NCI-H345 (cell line): ENCODE measurements at regions not wholly inside any gene's neighbourhood (a gene's known extent, or its start where the extent isn't known, plus 50 kb on each side); places are given as distances from the start of the nearest gene placed in this dataset.
A peak's percentile ranks its signal among the peaks of the same experiment; 100 is the strongest.

Experiments used
- DNase-seq: peaks from one replicate; lab custom pipeline; 2025; lab: John Stamatoyannopoulos, UW

DNA sequence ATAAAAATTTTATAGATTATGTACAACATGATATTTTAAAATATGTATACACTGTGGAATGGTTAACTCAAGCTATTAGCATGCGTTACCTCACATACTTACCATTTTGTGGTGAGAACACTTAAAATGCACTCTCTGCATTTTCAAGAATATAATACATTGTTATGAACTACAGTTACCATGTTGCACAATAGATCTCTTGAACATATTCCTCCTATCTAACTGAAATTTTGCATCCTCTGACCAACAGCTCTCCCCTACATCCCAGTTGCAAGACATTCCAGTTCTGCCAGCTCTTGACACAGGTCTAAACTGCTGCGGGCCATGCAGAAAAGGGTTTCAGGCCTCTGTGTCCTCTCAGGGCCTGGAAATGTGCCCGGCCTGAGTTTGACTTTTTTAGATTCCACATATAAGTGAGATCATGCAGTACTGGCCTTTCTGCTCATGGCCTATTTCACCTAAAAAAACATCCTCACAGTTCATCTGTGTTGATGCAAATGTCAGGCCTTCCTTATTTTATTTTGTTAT, 113.7 kb downstream of the CDCA7 start:
- DNase-seq, result no peak

DNA sequence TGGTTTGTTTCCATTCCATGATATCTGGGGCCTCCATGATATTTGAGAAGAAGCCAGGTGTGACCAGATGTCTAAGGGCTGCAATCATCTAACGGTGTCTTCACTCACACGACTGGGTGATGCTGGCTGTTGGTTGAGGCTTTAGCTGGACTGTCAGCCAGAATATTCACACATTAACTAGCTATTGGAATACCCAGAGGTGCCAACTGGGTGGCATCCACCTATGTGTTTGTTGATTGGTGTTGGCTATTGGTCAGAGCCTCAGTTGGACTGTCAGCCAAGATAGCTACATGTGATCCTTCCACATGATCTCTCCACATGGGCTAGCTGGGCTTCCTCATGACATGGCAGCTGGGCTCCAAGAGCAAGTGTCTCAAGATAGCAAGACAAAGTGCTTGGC, 117.4 kb downstream of the CDCA7 start:
- DNase-seq, result no peak

DNA sequence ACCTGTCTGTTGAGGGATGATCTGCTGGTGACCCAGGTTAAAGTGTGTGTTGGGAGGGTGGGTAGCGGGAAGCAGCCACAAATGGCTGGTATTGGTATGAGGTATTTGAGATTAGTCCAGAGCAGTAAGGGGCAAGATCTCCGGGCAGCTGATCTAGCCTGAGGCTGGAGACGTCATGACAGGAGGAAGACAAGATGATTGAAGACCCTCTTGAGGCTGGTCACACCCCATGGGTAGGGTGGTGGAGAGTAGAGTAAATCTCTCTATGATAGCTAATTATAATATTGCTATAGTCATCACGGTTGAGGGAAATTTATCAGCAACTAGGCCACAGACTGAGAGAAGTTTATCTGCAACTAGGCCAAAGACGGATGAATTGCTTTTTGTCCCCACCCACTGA, 128.5 kb downstream of the CDCA7 start:
- DNase-seq, result no peak

DNA sequence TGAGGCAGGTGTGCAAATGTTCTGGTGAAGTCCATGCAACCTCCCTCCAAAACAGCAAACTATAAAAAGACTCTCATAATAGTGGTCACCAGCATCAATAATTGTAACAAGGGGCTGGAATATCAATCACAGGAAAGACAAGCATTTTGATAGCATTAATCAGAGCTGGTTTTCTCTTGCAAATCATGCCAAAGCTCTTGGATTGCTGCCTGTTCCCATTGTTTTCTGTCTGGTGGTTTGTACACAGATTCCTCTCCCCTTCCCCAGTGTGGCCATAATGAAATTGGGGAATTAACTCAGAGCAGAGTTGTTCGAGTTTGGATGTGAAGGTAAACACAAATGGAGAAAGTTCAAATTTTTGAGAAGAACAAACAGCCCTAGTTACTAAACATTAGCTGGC, 134.2 kb downstream of the CDCA7 start:
- no peak for DNase-seq

DNA sequence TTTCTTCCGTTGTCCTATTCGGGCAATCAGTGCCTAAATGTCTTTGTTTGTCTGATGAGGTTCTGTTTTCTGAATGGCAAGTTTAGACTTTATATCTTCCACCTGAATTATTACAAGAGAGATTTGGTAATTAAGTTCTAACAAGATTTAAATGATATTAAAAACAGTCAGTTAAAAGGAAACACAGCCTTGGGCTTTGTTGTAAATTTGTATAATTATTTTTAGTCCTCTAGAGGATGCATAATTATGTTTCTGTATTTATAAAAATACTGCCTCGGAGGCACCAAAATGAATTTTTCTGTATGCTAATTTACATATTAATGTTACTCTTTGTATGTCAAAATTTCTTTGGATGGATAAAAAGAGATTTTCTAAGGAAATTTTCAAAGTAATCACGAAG, 136.7 kb downstream of the CDCA7 start:
- no peak for DNase-seq

DNA sequence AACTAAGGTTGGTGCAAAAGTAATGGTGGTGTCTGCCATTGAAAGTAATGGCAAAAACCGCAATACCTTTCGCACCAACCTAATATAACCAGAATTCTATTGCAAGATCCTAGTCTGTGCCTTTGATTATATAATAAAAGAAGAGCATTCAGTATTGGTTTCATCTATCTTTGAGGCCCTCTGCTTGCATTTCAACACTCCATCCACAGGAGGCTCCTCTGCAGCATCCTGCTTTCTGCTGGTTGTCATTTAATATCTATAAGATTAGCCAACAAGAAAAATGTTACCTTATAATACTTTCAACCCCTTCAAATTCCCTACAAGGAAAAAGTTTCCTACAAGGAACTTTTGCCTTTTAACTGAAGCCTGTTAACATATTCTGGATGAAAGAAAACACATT, 139.2 kb downstream of the CDCA7 start:
- no peak for DNase-seq

DNA sequence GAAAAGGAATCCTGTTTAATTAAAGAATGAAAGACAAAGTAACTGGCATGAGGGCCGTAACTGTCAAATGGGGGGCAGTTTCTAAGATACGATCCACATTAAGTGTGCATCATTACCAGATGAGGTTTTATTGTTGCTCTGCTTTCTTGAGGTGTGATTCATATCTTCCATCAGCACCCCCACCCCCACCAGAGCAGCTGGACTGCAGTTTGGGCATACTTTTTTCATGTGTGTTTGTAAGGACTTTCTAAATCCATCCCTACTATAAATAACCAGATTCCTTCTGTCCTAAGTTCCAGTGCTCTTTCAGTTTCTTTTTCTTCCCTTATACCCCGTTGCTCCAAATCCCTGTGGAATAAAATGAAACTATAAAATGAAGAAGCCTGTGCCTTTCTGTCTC, 142.1 kb downstream of the CDCA7 start:
- DNase-seq, result no peak

DNA sequence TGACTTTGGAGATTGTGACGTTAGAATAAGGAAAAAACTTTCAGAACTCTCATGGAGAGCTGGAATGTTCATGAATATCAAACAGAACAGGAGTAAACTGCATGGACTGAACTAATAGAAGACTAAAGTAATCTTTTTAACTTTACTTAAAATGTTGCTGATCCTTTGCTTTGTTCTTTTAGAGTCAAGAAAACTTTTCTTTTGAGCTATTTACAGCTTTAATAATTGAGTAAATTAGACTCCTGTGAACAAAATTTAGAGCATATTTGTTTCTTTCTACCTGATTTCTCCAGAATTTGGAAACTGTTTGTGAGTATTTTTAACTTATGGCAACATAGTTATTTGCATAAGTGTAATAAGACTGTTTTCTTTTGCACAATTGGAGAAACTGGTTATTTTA, 146.3 kb downstream of the CDCA7 start:
- DNase-seq, result no peak

DNA sequence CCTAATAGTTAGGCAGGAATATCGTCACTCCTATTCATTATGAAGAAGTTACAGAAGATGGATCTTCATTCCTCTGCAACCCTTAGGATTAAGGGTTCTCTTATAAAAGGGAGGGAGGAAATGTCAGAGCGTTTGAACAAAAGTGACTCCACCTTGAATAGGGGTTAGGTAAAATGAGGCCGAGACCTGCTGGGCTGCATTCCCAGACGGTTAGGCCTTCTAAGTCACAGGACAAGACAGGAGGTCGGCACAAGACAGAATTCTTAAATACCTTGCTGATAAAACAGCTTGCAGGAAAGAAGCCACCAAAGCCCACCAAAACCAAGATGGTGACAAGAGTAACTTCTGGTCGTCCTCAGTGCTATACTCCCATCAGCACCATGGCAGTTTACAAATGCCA, 147.6 kb downstream of the CDCA7 start:
- DNase-seq, result no peak

DNA sequence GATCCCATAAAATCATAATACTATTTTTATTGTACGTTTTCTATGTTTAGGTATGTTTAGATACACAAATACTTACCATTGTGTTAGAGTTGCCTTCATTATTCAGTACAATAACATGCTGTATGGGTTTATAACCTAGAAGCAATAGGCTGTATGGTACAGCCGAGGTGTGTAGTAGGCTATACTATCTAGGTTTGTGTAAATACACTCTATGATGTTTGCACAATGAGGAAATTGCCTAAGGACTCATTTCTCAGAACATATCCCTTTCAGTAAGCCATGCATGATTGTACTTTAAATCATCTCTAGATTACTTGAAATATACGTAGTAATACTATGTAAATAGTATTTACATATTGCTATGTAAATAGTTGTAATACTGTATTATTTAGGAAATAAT, 156.7 kb downstream of the CDCA7 start:
- no peak for DNase-seq

DNA sequence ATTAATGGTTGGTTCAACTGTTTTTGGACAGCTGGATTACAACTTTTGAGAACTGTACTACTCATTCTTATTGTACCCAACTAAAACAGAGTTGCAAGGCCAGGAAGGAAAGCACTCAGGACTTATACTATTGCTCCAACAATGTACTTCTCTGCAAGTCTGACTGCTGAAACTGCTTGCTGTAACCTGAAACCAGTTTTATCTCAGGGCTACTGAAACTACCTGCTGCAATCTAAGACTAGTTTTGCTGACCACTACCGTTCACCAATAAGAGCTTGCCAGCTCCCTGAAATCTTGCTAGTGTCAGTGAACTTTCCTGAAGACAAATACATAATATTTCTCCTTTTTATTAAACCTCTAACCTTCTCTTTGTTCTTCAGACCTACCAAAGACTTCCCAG, 157.3 kb downstream of the CDCA7 start:
- no peak for DNase-seq

DNA sequence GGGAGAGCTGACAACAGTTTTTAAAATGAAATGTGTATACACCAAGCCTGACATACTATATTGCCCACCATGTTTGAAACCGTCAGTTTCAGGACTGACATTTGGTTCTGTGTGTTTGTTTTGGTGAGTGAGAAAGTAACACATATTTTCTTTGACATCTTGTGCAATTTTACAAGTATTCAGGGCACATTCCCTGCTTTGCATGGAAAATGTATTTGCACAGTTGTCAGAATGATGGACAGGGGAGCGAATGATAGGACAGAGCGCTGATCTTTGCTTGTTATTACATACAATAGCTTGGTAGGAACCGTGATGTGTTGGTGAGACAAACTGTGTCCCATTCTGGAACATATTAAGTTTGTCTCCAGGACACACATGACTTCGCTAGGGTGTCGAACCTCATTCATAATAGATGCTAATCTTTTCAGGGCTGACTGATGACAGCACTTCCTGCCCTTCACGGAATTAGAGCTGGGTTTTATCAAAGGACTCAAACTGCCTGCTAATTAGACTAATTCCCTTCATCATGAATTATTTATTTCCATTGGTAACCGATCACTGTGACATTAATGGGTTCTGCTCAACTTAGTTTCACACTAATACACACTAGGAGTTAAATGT, 158.5 kb downstream of the CDCA7 start:
- no peak for DNase-seq

DNA sequence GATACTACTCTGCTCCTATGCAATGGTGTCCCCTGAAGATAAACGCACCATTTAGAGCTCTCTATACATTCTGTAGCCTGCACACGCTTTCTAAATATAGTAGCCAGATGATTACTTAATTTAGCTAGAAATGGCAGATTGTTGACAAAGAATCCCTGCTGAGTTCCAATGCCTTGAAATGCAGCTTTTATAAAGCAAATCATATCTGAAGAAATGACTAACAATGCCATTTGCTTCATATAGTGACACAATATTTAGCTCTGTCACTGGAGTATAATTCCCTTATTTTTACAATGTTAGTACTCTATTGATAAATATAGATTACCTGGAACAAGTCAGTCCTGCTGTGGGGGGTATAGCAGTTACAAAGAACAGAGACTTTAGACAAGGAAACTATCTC, 166.2 kb downstream of the CDCA7 start:
- DNase-seq, result no peak

DNA sequence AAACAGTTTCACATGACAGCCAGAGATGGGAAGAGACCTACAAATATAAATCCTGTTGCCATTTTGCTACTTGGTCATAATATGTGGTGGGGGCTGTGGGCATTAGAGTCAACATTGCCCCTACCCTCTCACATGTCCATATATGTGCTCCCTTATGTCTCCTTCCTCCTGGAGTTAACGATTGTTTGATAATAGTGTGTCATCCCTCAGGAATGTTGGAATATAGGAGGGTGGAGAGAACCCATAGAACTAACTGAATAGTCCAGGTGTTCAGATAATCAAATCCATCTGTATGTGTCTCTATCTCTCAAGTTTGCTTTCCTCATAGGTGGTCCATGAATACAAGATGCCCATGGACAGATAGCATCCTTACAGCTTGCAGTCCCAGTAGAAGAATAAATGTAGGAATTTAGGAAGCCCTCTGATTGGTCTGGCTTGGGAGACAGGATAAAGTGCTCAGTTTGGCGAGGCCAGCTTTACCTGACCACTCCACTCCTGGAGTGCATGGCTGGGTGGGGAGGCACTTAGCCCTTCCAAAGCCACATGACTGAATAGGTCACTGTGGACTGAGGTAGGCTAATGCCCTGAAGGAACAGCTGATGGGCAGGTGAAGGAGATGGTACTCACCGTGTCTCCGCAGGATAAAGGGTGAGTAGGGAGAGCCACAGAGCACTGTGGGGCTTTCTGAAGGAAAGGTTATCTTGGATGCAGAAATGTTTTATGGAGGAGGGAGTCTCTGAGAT, 166.9 kb downstream of the CDCA7 start:
- no peak for DNase-seq

DNA sequence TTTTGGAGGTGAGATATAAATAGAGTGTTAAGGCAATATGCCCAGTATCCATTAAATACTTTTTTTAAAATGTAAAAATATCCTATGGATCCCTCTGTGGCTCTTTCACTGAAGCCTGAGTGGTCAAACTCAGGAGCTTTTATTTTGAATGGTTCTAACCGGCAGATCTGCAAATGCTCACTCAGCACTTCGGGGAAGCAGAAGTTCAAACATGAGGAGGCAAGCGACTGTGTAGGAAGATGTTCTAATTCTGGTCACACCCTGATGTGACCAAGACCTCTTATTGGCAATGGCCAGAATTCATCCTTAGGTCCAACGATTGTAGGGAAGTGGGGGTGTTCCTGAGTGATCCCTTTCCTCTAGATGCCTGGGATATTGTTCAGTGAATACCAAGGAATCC, 168.8 kb downstream of the CDCA7 start:
- no peak for DNase-seq

DNA sequence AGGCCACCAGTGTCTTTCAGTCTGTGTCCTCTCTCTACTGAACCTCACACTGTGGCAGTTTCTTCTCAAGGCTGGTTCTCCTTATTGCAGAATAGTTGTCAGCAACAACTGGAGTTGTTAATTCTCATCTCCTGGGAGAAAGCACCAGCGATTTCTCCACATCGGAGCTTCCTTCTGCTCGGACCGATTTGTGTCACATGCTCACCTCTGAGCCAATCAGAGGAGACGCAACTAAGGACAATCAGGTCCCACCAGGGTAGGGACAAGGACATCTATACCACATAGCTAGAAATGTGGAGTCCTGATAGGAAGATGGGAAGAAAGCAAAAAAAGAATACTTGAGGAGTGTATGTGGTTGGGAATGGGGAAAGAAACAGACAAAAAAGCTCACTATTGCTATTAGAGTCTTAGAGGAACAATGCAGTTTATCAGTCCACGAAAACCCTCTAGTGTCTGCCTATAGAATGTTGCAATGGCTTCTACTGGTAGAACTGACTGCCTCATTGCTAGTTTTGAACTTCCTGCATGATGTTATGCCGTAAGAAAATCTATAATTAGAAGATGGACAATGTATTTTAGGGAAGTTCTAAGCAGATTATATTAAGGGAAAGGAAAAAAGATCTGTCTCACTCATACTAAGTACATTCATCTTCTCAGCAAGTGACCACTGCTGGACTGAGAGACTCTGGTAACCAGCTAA, 169.7 kb downstream of the CDCA7 start:
- DNase-seq, result no peak

DNA sequence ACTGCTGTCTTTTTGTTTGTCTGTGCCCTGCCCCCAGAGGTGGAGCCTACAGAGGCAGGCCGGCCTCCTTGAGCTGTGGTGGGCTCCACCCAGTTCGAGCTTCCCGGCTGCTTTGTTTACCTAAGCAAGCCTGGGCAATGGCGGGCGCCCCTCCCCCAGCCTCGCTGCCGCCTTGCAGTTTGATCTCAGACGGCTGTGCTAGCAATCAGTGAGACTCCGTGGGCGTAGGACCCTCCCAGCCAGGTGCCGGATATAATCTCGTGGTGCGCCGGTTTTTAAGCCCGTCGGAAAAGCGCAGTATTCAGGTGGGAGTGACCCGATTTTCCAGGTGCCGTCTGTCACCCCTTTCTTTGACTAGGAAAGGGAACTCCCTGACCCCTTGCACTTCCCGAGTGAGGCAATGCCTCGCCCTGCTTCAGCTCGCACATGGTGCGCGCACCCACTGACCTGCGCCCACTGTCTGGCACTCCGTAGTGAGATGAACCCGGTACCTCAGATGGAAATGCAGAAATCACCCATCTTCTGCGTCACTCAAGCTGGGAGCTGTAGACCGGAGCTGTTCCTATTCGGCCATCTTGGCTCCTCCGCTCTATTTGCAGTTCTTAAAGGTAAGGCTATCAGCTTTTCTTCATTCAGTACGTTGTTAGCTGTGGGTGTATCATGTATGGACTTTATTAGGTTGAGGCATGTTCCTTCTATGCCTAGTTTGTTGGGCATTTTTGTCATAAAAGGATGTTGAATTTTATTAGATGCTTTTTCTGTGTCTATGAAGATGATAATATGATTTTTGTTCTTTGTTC, 178.3 kb downstream of the CDCA7 start:
- peak; percentile 49 for DNase-seq

DNA sequence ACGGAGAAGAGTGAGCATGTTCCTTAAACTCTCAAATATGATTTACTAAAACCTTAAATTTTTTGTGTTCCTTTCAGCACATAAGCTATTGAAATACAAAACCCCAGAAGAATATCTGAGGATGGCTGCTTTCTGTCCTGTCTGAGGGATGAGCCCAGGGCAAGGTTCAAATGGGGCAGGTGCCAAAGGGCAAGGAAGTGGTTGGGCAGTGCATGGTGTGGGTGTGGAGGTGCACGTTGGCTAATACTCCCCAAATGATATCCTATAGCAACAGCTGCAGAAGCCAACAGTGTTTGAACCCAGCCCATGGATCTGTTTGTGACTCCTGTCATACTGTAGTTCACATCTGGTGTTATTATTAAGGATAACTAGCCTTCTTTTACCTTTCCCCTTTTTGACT, 183.0 kb downstream of the CDCA7 start:
- DNase-seq, result no peak

DNA sequence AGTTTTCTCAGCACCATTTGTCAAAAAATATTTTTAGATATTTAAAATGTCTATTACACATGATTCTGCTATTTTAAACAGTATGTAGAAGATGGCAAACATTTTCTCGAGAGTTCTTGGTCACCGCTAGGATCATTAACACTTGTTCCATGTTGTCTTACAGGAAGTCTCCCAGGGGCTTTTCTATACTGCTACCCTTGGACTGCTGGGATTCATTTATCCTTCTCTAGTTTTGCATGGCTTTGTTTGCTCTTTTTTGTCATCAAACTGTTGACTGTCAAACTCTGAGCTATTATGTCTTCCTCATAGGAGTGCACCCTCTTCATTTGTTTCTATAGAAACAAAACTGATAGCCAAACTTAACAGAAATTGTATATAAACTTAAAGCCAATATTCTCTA, 184.9 kb downstream of the CDCA7 start:
- no peak for DNase-seq

DNA sequence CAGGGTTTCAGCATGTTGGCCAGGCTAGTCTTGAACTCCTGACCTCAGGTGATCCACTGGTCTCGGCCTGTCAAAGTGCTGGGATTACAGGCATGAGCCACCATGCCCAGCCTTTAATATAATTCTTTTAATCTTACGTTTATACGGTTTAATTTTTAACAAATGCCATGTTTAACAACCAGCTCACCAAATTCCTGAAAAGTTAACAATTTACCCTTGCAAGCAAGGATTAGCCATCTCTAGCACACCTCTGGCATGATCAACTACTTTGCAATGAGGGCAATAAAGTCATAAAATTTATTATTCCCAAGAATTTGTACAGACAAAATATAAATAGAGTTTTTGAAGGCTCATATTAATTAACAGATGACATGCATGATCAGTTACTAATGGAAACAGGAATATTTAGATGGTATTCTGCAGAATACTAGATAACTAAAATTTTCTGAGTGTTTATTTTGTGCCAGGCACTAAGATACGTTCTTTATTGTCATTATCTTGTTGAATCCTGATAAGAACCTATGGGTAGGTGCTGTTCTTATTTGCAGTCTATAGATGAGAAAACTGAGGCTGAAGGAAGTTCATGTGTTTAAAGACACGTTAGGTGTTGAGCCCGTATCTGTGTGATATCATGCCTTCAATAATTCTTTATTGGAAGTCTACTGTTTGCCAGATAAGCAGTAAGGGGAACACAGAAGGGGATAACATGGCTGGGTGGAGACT, 190.1 kb downstream of the CDCA7 start:
- no peak for DNase-seq

DNA sequence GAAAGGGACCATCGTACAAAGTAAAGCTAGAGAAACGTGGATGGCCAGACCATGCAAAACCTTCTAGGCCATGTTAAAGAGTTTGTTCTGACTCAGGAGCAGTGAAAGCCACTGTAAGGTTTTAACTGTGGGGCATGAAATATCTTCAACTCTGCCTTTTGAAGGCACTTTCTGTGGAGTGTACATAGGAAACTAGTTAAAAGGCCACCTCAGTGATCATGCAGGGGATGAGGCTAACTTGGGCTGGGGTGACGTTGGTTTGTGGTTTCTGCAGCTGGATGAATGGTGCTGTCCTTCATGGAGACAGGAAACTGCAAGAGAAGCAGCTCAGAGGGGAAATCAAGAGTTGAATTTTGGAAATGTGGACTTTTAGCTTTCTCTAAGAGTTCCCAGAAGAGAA, 190.7 kb downstream of the CDCA7 start:
- DNase-seq, result no peak

DNA sequence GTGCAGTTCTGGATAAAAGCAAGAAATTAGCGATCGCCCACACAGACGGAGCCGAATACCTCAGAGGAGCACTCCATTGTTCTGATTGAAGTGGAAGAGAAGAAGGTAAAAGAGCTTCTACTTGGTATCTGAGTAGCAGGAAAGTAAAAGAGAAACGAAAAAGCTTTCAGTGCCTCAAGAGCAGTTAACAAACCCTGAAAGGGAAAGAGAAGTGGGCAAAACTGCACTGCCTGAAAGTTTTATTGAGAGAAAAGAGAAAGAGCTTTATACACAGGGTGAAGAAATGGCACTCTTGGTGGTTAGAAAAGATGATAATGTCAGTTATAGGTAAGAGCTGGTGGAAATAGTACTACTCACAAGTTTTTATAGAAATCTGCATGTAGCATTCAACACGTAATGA, 192.8 kb downstream of the CDCA7 start:
- no peak for DNase-seq
